ENCODE measurements at regions not wholly inside any gene's neighbourhood (a gene's known extent, or its start where the extent isn't known, plus 50 kb on each side); places are given as distances from the start of the nearest gene placed in this dataset.

DNA sequence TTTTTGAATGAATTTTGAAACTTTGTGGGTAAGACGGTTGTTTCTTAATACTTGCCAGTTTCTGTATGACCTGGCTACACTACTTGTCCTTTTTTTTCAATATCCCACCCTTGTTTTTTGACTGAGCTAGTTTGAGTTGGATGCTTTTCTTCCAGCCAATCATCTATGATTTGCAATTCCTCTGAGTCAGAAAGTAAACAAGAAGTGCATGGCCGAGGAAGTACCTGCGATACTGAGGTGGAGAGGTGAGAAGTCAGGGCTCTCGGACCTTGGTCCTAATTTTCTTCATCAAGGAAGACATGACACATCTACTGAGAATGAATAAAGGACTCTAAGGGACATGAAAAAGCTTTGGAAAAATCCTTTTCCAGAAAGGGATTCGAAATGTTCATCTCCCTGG lies 185.7 kb downstream of the LINC00237 start:
- ChIA-PET CTCF (no interaction called here), POLR2A (no interaction called here)
- Mint-ChIP-seq H3K4me1 (ENCODE audit: low read depth, unreplicated experiment) (no peaks in the 10 kb centered on the region), H3K4me3 (ENCODE audit: unreplicated experiment) (no peak overlapping the region), H3K27ac (ENCODE audit: unreplicated experiment) (no peak overlapping the region), H3K36me3 (ENCODE audit: insufficient read depth, unreplicated experiment) (no peaks in the 10 kb centered on the region), H3K9me3 (ENCODE audit: unreplicated experiment) (peaks cover 20% of the 10 kb centered on the region), H3K27me3 (ENCODE audit: insufficient read depth, unreplicated experiment) (no peaks in the 10 kb centered on the region)
- Histone ChIP-seq H3K9me3 (peaks cover 14% of the 10 kb centered on the region), H3K36me3 (ENCODE audit: control insufficient read depth, insufficient read depth, low read length) (no peaks in the 10 kb centered on the region), H3K4me1 (no peaks in the 10 kb centered on the region), H3K4me3 (ENCODE audit: low read depth, low read length) (no peak overlapping the region), H3K27me3 (replicated peaks; ENCODE audit: control insufficient read depth, insufficient read depth, low read length) (no peaks in the 10 kb centered on the region; the same call in 1 of the 2 replicates)
- DNase-seq = no peak
- intact Hi-C loops (cut with micrococcal nuclease; ENCODE audit: unreplicated experiment) = no loop called here
- no TSS peak for BruUV-seq (replicated peaks)
- TF ChIP-seq, protein P1, sequence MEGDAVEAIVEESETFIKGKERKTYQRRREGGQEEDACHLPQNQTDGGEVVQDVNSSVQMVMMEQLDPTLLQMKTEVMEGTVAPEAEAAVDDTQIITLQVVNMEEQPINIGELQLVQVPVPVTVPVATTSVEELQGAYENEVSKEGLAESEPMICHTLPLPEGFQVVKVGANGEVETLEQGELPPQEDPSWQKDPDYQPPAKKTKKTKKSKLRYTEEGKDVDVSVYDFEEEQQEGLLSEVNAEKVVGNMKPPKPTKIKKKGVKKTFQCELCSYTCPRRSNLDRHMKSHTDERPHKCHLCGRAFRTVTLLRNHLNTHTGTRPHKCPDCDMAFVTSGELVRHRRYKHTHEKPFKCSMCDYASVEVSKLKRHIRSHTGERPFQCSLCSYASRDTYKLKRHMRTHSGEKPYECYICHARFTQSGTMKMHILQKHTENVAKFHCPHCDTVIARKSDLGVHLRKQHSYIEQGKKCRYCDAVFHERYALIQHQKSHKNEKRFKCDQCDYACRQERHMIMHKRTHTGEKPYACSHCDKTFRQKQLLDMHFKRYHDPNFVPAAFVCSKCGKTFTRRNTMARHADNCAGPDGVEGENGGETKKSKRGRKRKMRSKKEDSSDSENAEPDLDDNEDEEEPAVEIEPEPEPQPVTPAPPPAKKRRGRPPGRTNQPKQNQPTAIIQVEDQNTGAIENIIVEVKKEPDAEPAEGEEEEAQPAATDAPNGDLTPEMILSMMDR (IDR thresholded peaks at IDR 0.05; ENCODE audit: insufficient read depth in 1 of 2, low read depth in 1 of 2, low read length in 1 of 2, severe bottlenecking in 1 of 2, unreplicated experiment in 1 of 2) = no peak

- DNase-seq = no peak
- H3K4me1 ChIP-seq = no peaks in the 10 kb centered on the region
- no peaks in the 10 kb centered on the region for H3K27me3 ChIP-seq (replicated peaks; ENCODE audit: control insufficient read depth, insufficient read depth, low read length)
- no TSS peak for BruUV-seq (replicated peaks)
- CTCF ChIA-PET = no interaction called here
- POLR2A ChIA-PET = no interaction called here
- intact Hi-C loops (cut with micrococcal nuclease; ENCODE audit: unreplicated experiment) = no loop called here
- H3K36me3 Mint-ChIP-seq (ENCODE audit: insufficient read depth, unreplicated experiment) = no peaks in the 10 kb centered on the region
- peaks cover 20% of the 10 kb centered on the region for H3K9me3 Mint-ChIP-seq (ENCODE audit: unreplicated experiment)
- no peak overlapping the region for H3K4me3 Mint-ChIP-seq (ENCODE audit: unreplicated experiment)
- H3K27ac Mint-ChIP-seq (ENCODE audit: unreplicated experiment) = no peak overlapping the region
- H3K36me3 ChIP-seq (ENCODE audit: control insufficient read depth, insufficient read depth, low read length) = no peaks in the 10 kb centered on the region
- no peak overlapping the region for H3K4me3 ChIP-seq (ENCODE audit: low read depth, low read length)
- peaks cover 14% of the 10 kb centered on the region for H3K9me3 ChIP-seq
- H3K27me3 Mint-ChIP-seq (ENCODE audit: insufficient read depth, unreplicated experiment) = peaks cover 3% of the 10 kb centered on the region
- TF ChIP-seq, protein P1 (IDR thresholded peaks at IDR 0.05; ENCODE audit: insufficient read depth in 1 of 2, low read depth in 1 of 2, low read length in 1 of 2, severe bottlenecking in 1 of 2, unreplicated experiment in 1 of 2) = no peak
- no peaks in the 10 kb centered on the region for H3K4me1 Mint-ChIP-seq (ENCODE audit: low read depth, unreplicated experiment)
Observed at GRCh38 chr20:20915844-20916243, 190.3 kb downstream of the LINC00237 start.

GRCh38 chr20:20904501-20904831 lies 192.0 kb upstream of the RALGAPA2 start:
- Mint-ChIP-seq H3K9me3 (ENCODE audit: unreplicated experiment) (peaks cover 23% of the 10 kb centered on the region), H3K27ac (ENCODE audit: unreplicated experiment) (no peak overlapping the region), H3K4me1 (ENCODE audit: low read depth, unreplicated experiment) (no peaks in the 10 kb centered on the region), H3K27me3 (ENCODE audit: insufficient read depth, unreplicated experiment) (peaks cover 3% of the 10 kb centered on the region), H3K4me3 (ENCODE audit: unreplicated experiment) (no peak overlapping the region), H3K36me3 (ENCODE audit: insufficient read depth, unreplicated experiment) (no peaks in the 10 kb centered on the region)
- no peaks in the 10 kb centered on the region for H3K27me3 ChIP-seq (replicated peaks; ENCODE audit: control insufficient read depth, insufficient read depth, low read length)
- intact Hi-C loops (cut with micrococcal nuclease; ENCODE audit: unreplicated experiment) = no loop called here
- no peak overlapping the region for H3K4me3 ChIP-seq (ENCODE audit: low read depth, low read length)
- H3K36me3 ChIP-seq (ENCODE audit: control insufficient read depth, insufficient read depth, low read length) = no peaks in the 10 kb centered on the region
- ChIA-PET CTCF (no interaction called here), POLR2A (no interaction called here)
- peaks cover 18% of the 10 kb centered on the region for H3K9me3 ChIP-seq
- no TSS peak for BruUV-seq (replicated peaks)
- TF ChIP-seq, protein P1 (IDR thresholded peaks at IDR 0.05; ENCODE audit: insufficient read depth in 1 of 2, low read depth in 1 of 2, low read length in 1 of 2, severe bottlenecking in 1 of 2, unreplicated experiment in 1 of 2) = no peak
- no peaks in the 10 kb centered on the region for H3K4me1 ChIP-seq
- DNase-seq = no peak
